ENCODE measurements at regions not wholly inside any gene's neighbourhood (a gene's known extent, or its start where the extent isn't known, plus 50 kb on each side); places are given as distances from the start of the nearest gene placed in this dataset.

GRCh38 chr10:118963341-118963740 lies 66.2 kb upstream of the NANOS1 start:
- Histone ChIP-seq H3K9ac (replicated peaks in 1 of 4; ENCODE audit: extremely low read depth in 1 of 4, low read depth in 3 of 4, low read length in 3 of 4) (no peak overlapping the region), H3K4me1 (replicated peaks in 1 of 4; ENCODE audit: control insufficient read depth in 3 of 4, insufficient read depth in 4 of 4, low read length in 3 of 4) (no peaks in the 10 kb centered on the region; a peak in 1 of 7 replicates), H2BK20ac (ENCODE audit: low read length) (no peak overlapping the region), H4K5ac (ENCODE audit: insufficient read length, low read depth, low read length) (no peak overlapping the region), H3K27me3 (replicated peaks in 1 of 4; ENCODE audit: control insufficient read depth in 3 of 4, extremely low read depth in 1 of 4, insufficient read depth in 3 of 4, low read length in 3 of 4) (no peaks in the 10 kb centered on the region), H3K23ac (ENCODE audit: insufficient read length) (no peak overlapping the region), H3K4ac (replicated peaks; ENCODE audit: insufficient read length, low read depth, low read length) (no peak overlapping the region), H3K36me3 (ENCODE audit: control insufficient read depth in 2 of 4, insufficient read depth in 4 of 4, low read length in 3 of 4) (no peaks in the 10 kb centered on the region), H3K79me2 (ENCODE audit: control insufficient read depth in 1 of 2, insufficient read depth in 2 of 2, low read length in 2 of 2) (no peaks in the 10 kb centered on the region), H2AFZ (ENCODE audit: low read length) (no peak overlapping the region), H2BK15ac (ENCODE audit: low read length) (no peak overlapping the region), H3K4me2 (ENCODE audit: insufficient read depth in 1 of 2, low read depth in 2 of 2, low read length in 2 of 2) (no peak overlapping the region), H3K9me3 (ENCODE audit: insufficient read depth in 2 of 2, low read depth in 1 of 2, low read length in 1 of 2) (no peaks in the 10 kb centered on the region), H4K91ac (replicated peaks; ENCODE audit: insufficient read length, low read length) (no peak overlapping the region), H3K56ac (replicated peaks; ENCODE audit: insufficient read length, low read depth, low read length) (no peak overlapping the region), H3K27ac (ENCODE audit: low read depth, low read length) (no peak overlapping the region), H4K20me1 (replicated peaks in 1 of 2; ENCODE audit: control insufficient read depth in 1 of 2, insufficient read depth in 2 of 2, low read length in 2 of 2) (no peaks in the 10 kb centered on the region), H2BK120ac (replicated peaks; ENCODE audit: low read depth, low read length) (no peak overlapping the region), H3K79me1 (ENCODE audit: low read depth, low read length) (no peaks in the 10 kb centered on the region), H4K8ac (ENCODE audit: extremely low read depth, insufficient read depth, low read length) (no peak overlapping the region), H2BK12ac (ENCODE audit: low read depth, low read length) (no peak overlapping the region), H3K23me2 (ENCODE audit: low read depth, low read length) (no peaks in the 10 kb centered on the region), H3K4me3 (ENCODE audit: extremely low read depth in 1 of 4, insufficient read depth in 2 of 4, low read depth in 3 of 4, low read length in 4 of 4) (no peak overlapping the region), H2BK5ac (ENCODE audit: low read depth, low read length) (no peak overlapping the region), H2AK5ac (ENCODE audit: low read depth, low read length) (no peak overlapping the region), H3K14ac (ENCODE audit: insufficient read length) (no peak overlapping the region), H3K18ac (ENCODE audit: extremely low read depth, low read length) (no peak overlapping the region)
- TF ChIP-seq SUZ12 (IDR thresholded peaks at IDR 0.05; ENCODE audit: low read length) = no peak
- DNase-seq (ENCODE audit: low read depth in 1 of 2, low spot score in 2 of 2) = no peak
- 81% methylated on average over 10 of the region's 10 CpGs; no CpG with 5 or more reads in 1 of the 2 experiments for WGBS, 2 experiments (ENCODE audit: extremely low coverage in 1 of 2, insufficient coverage in 1 of 2, insufficient read length in 1 of 2, insufficient replicate concordance in 2 of 2, low coverage in 1 of 2, low lambda C conversion rate in 2 of 2, missing lambda C conversion rate in 1 of 2)
- ChIA-PET POLR2A (ENCODE audit: partially characterized antibody) (no interaction called here), CTCF (ENCODE audit: partially characterized antibody) (no interaction called here)
- FAIRE-seq = no peak

Measured in H1 (cell line).